Anterior cingulate cortex (tissue), 58 donors: ENCODE measurements at regions not wholly inside any gene's neighbourhood (a gene's known extent, or its start where the extent isn't known, plus 50 kb on each side); places are given as distances from the start of the nearest gene placed in this dataset.

Experiments used
- DNase-seq, 58 donors: peaks; one replicate each; lab custom pipeline; 2025; lab: John Stamatoyannopoulos, UW

DNA sequence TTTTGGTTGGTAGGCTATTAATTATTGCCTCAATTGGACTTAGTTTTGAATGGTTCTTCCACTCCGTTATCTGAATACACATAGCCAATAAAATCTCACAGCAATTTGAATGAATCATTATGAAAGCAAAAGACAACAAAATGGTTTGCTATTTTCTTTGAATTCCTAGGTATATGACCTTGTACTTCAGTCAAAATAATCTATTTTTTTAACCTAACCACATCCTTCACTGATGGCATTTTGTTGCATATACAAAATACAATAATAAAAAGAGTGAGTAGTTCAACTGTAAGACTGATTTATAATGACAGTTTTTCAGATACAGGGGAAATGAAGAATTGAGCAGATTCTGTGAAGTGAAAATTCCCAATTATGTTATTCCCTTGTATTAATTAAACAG is 433.1 kb downstream of the HTR7 start:
- DNase-seq = no peak

DNA sequence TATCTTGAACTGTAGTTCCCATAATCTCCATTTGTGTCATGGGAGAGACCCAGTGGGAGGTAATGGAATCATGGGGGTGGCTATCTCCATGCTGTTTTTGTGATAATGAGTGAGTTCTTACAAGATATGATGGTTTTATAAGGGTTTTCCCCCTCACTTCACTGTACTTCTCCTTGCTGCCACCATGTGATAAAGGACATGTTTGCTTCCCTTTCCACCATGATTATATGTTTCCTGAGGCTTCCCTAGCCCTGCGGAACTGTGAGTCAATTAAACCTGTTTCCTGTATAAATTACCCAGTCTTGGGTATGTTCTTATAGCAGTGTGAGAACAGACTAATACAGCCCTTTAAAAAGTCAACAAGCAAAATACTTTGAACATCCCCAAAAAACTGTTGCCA is 427.7 kb downstream of the HTR7 start:
- no peak for DNase-seq

DNA sequence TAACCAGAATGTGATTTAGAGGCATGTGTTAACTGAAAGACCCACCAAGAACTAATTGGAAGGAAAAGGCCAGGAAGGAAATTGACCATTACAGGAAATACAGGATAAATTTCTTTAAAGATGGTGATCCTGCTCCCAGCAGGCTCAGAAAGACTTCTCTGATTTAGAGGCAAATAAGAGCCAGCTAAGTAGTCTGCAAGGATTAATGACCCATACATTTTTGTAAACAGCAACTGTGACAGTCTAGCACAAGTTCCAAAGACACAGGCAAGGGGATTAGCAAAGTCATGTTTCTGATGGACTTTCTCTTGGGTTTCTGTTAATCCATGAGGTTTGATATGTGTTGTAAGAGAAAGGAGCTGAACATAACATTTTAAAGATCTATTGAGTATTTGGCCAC is 425.0 kb downstream of the HTR7 start:
- DNase-seq = no peak

DNA sequence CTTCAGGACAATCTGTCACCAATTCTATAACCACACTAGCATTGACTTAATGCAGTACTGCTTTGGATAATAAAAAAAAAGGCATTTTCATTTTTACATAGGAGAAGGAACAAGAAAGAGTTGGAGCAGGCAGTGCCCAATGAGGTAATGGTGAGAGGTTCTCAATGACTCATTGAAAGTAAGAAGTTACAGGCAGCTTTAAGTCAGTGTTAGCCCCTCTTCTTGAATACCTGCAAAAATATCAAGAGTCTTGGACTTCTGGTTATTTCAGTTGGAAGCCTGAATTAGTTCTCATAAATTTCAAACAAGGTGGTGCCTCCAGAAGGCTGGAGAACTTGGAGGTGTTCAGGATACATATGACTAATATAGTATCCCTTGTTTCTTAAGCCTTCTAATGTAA is 422.5 kb downstream of the HTR7 start:
- DNase-seq = no peak

DNA sequence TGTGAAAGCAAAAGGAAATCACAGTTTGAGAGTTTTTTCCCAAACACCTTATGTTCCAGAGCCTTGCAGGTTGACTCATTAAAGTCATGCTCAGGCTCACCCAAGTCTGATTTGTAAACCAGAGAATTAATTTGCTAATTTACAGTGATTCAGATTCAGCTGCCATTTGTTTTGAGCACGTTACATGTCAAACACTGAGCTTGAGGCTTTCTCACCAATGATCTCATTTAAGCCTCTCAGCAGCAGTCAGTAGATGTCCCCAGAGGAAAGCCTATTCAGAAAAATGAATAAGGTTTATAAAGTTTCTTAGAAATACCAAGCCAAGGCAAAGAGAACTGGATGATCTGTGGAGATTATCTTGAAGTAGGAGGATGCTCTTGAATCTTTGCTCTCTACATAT is 420.4 kb downstream of the HTR7 start:
- DNase-seq = no peak

DNA sequence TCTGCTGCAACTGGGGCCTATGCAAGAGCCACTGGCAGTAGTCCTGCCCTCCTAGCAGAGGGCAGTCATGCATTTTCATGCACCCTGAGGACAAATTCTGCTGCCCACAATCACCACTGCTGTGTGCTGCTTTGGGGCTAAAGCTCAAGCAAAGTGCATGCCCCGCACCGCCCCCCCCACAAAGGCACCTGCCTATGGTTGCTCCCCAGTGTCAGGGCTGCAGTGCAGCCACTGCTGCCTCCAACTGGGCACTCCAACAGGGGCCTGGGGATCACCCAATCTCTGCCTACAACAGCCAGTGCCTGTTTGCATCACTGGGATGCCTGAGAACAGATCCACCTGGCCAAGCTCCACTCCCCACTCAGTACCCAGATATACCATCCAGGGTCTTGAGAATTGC is 417.0 kb downstream of the HTR7 start:
- no peak for DNase-seq

DNA sequence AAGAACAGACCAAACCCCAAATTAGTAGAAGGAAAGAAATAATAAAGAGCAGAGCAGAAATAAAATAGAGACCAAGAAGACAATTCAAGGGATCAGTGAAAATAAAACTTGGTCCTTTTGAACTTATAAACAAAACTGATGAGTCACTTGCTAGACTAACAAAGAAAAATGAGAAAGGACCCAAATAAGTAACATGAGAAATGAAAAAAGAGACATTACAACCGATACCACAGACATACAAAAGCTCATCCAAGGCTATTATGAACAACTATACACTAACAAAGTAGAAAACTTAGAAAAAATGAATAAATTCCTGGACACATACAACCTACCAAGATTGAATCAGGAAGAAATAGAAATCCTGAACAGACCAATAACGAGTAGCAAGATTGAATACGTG is 414.5 kb downstream of the HTR7 start:
- DNase-seq = no peak

DNA sequence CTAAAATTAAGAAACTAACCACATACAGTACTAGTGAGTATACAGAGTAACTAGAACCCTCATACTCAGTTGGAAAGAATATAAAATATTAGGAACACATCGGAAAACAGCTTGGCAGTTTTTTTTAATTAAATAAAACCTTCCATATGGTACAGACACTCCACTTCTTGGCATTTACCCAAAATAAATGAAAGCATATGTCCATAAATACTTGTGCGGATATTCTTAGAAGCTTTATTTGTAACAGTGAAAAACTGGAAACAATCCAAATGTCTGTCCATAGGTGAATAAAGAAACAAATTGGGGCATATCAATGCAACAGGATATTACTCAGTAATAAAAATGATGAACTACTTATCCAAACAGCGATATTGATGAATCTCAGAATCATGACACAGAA is 410.0 kb downstream of the HTR7 start:
- no peak for DNase-seq

DNA sequence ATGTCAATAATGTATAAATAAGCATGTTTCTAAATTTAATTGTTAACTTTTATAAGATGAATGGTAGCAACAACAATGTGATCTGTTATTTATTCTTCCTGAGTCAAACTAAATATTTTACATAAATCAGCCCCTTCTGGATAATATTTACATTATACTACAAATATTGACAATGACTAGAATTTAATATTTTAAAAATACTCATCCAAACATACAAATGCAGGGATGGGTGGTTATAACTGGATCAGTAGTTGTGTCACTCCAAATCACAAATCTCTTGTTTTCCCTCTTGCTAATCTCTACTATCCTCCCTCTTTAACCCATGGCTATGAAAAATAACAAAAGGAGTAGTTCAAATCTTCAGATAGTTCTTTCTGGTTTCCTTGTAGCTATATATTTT is 407.0 kb downstream of the HTR7 start:
- DNase-seq = no peak

DNA sequence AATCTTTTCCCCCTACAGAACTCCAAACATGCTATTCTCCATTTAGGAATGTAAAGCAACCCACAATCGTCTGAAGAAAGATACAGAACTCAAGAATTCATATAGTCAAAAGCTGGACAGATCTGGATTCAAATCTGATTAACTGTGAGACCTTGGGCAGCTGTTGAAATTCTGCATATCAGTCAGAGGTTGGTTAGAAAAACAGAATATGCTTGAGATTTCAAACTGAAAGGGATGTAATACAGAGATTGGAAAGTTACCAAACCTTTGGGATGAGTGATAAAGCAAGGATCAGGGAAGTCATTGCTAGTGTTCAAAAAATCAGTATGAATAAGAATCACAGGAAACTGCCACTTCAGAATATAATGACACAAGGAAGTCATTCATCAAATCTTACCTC is 406.6 kb downstream of the HTR7 start:
- no peak for DNase-seq

DNA sequence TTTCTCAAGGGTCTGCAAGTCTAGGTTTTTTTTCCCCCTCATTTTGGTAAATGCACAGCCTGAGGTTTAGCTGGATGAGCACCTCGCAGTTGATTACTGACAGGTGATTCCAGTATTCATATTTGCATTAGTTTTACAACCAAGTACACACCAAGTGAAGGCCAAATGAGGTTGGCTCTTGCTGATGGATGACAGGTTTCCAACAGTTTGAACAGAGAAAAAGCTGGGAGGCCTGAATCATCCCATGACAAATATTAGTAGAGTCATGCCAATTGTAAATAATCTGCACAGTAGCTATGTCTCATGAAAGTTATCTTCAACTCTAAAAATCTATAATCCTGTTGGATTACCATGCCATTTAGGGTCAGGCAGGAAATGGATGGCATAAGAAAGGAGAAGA is 399.8 kb downstream of the HTR7 start:
- no peak for DNase-seq

DNA sequence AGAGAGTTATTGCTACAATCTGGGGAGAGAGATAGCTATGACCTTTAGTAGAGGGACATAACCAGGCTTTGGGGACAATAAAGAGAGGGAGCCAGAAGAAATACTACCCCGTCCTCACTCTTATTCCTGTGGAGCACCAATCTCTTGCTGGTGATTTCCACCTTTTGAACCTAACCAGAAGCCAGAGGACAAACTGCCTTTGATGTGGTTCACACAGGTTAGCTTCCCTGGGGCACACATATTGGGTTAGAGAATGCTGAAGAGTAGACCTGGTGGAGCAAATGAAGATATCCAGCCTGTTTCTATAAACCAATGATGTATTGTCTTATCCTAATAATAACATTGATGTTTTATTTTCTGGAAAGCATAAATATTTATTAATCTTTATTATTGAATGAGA is 399.3 kb downstream of the HTR7 start:
- DNase-seq = no peak

DNA sequence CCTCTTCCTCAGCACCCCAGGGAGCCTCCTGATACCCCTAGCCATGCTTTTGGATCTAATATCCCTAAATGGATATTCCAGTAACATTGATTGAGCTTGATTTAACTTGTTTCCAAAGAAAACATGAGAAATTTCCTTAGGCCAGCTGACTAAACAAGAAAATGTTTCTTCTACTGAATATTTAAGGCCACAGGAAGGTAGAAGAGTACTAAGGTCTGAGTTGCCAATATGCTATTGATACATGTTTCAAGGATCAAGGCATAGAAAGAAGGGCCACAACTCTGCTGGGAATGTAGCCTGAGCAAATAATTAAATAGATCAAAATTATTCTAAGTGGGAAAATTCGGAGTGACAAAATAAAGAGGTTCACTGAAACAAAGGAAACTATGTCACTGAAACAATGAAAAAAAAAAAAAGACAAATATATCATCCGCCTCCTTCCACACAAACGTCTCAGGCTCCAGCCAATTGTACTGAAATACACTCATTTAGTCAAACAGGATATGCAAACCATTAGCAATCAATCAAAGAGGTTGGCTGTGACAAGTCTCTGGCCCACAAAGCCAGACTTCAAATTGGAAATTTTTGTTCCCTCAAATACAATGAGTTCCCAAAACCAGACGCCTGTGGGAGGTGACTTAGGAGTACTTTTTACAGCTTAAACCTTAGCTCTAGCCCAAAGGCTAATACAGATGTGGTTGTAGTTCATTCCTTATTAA is 396.2 kb downstream of the HTR7 start:
- no peak for DNase-seq

DNA sequence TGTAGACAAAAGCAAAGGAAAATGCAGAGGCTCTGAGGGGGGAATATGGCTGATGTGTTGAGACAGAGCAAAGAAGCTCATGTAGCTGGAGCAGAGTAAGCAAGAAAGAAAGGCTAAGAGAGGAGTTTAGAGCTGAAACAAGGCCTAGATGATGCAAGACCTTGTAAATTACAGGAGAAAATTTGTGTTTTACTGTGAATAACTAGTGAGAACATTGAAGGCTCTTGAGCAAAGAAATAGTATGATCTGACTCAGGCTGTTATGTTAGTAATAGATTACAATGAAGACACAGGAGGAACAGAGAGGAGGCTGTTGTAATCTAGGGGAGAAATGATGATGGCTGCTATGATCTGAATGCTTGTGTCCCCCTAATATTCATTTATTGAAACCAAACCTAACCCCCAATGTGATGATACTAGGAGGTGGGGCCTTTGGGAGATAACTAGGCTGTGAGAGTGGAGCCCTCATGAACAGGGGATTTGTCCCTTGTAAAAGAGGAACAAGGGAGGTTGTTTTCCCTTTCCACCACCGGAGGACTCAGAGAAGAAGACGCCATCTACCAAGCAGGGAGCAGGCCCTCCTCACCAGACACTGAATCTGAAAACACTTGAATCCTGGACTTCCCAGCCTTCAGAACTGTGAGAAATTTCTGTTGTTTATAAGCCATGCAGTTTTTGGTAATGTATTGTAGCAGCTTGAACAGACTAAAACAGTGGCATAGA is 394.9 kb downstream of the HTR7 start:
- no peak for DNase-seq

DNA sequence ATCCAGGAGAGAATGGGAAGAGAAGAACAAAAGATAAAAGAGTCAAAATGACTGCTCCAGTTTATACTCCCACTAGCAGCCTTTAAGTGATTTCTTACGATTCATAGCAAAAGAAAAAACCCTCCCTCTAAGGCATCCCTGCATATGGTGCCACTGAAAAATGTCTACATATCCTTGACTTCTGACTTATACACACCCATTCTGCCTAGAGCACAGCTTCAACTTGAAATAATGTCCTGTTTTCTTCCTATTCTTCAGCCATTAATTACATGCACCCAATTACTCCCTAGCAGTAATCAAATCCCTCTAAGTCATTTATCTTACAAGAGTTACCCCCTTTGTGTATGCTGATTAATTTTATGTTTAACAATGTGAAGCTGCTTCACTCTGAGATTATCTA is 393.5 kb downstream of the HTR7 start:
- DNase-seq = no peak

DNA sequence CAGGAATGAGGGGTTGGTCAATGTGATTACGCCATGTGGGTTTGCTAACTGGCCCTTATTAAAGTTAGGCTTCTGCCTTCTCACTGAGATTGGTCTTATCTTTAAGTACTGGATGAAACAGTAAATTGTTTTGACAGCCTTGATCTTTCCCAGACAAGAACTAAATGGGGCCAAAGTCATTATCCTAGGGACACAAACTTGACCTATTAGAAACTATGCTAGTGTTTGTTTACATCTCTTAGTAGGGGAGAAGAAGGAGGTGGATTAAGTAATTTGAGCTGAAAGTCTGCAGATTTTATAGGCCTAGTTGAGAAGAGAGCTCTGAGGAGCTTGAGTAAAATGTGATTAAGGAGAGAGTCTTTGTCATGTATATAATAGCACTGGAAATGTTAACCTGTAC is 386.9 kb downstream of the HTR7 start:
- no peak for DNase-seq

DNA sequence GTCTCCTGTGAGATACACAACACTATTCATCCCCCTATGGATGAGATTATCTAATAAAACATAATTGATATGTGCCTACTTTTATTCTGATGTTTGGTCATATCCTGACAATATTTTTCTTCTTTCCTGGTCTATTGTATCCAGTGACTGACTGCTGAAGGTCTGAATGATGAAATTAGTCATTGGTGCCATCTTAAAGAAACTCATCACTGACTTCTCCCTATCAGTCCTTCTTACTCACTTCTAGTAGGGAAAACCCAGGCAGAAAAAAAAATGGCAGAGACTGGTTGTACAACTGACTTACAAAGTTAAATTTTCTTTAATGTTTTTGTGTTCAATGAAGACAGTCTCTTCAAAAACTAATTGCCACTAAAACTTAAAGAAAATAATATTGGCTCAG is 377.4 kb downstream of the HTR7 start:
- DNase-seq = no peak

DNA sequence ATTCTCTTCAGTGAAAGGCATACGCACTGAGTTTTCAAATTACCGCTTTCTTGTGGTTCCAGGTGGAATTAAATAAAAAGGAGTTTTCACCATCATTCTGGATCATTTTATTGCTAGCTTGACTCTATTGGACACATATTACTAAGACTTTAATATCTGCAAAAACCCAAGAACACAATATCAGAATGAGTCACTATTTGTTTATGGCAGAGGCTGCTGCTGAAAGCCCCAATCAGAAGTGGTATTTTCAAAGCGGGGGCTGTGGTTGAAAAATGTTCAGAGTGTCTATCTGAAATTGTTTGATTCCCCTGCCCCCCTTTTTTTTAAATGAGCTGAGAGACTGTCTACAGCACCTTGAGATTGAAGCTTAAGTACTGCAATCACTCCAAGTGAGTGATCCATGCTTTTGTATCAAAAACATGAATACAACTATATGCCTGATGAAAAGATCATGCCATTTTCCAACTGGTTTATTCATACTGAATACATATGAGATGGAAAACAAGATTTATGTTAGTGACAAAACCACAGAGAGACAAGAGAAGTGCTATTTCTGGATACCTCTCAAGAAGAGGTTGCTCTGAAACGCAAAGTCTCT is 376.4 kb downstream of the HTR7 start:
- DNase-seq = no peak

DNA sequence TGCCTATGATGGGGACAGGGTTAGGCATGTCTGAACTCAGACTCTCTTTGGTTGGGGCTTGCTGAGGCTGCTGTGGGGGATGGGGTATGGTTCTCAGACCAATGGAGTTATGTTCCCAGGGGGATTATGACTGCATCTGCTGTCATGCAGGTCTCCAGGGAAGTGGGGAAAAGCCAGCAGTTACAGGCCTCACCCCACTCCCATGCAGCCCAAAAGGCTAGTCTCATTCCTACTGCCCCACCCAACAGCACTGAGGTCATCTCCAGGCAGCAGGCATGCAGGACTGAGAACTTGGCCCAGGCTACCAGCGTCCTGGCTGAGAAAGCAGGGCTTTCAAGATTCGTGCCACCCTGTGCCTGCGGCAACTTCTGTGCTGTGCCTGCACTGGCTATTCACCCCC is 373.3 kb downstream of the HTR7 start:
- no peak for DNase-seq

DNA sequence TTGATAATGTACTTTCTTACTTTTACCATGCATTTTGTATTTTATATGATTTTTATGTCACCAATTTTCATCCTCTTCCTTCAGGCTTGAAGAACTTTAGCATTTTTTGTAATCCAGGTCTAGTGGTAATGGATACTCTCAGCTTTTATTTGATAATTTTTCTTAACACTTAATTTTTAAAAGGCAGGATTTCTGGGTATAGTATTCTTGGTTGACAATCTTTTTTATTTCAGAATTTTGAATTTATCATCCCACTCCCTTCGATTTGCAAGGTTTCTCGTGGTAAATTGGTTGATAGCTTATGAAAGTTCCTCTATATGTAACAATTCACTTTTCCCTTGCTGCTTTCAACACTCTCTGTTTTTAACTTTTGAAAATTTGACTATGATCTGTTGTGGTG is 363.7 kb downstream of the HTR7 start:
- no peak for DNase-seq

DNA sequence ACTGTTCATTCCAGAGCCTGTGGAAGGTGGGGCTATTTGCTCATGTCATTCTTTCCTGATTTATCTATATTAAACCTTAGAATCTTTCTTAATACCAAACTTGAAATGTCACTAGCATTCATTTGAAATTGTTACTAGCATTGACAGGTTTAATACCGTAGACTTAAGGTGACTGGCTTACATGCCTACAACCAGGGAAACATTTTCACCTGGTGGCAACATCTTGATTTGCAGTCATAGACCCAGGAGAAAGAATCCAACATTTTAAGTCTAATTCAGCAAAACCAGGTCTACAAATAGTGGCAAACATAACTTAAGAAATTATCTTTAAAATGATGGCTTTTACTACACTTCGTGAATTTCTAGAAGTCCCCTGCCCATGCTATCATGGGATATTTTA is 353.7 kb downstream of the HTR7 start:
- no peak for DNase-seq

DNA sequence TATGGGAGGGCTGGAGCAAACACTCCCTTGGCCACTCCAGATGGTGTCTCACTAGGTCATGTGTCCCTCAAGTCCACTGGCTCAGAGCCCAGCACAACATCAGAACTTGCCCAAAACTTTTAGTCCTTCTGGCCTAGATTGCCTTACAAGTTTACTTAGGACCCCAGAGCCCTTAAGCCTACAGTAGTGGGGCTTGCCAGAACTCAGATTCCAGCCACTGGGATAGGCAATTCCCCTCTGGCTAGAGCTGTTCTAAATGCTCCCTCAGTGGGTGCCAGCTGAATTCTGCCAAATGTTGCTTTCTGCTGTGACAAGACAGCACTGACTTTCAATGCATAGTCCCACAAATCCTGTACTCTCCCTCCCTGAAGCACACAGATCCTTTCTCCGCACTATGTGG is 331.1 kb downstream of the HTR7 start:
- DNase-seq = no peak
